HG02588 (cell line): ENCODE measurements at regions not wholly inside any gene's neighbourhood (a gene's known extent, or its start where the extent isn't known, plus 50 kb on each side); places are given as distances from the start of the nearest gene placed in this dataset.

ENCODE experiments used
- ATAC-seq: cut with Tn5 transposase; IDR thresholded peaks from one replicate; pipeline ENCODE4 v1.9.1; 2021; ENCODE audit warnings: mild to moderate bottlenecking, moderate library complexity; ENCODE audit not compliant: unreplicated experiment

DNA sequence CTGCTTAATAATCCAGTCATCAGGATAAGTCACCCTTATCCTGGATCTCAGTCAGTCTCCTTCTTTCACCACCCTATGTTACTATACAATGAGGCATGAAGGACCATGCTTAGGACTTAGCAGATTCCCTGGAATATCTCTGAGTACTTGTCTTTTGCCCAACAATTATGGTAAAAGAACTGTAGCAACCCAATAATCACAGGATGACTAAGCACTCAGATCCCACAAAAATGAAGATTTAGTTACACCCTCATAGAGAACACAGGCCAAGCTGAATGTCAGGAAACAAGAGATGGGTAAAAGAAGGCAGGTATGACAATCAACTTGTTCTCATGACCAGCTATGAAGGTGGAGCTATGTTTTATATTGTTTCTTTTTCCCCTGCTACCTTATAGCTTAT is 91.4 kb downstream of the EDN1 start:
- no peak for ATAC-seq

DNA sequence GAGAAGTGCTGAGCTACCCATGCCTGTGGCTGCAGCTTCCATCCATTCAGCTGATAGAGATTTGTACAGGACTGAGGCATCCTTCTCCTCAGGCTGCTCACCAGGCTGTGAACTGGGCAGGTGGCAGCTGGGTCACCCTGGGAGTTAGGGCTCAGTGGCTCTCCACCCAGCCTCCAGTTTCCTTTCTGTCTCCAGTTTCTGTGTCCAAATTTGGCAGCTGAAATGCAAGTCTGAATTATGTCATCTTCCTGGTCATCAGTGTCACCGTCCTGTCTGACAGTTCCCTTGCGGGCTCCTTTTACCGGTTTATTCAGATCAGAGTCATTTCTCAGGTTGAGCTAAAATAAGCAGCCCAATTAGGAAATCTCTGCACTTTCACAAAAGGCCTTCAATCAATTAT is 93.3 kb downstream of the EDN1 start:
- peak; percentile 86 for ATAC-seq

DNA sequence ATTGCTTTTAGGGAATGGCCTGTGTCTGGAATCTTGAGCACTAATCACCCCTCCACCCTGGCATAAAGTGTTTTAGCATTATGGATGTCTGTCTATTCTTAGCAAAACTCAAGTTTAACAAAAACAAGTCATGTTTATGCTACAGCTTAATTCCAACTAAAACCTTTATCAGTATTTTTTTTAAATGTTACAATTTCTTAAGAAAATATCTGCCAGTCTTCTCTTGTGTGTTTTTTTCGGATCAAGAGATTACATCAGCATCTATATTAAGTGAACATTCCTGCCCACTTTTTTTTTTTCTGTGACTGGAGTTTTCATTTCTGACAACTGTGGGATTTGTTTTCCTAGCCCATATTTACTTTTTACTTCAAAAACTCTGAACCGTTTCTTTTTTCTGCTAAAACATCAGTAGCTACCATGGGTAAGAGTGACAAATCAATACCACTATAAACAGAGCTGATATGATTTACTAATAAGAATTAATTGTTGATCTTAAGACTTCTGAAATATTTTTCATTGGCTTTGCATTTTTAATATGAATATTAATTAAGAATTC is 94.3 kb downstream of the EDN1 start:
- no peak for ATAC-seq

DNA sequence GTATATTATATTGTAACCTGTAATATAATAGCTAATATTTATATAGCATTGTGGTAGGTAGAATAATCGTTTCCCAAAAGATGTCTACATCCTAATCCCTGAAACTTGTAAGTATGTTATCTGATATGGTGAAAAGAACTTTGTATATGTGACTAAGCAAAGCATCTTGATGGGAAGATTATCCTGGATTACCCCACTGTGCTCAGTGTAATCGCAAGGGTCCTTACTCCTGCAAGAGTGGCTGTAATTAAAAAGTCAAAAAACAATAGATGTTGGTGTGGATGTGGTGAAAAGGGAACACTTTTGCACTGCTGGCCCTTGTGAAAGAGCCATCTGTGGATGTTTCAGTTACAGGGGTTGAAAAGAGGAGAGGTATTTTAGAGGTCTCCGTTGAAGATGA is 95.2 kb downstream of the EDN1 start:
- no peak for ATAC-seq

DNA sequence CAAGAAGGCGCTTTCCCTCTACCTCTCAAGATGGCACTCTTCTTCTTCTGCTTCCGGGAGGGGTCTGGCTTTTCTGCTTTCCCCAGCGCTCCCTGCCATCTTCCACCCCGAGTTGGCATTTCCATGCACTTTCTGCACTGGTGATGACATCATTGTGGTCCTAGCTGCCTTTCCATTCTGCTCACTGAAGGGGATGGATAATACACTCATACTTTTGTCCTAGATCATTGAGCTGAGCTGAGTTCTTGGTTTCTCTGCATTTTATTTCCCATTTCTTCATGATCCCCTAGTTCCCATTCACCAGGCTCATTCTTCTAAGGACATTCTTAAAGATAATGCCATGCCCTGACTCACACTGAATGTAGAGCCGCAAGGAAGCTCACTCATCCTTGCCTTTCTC is 96.7 kb downstream of the EDN1 start:
- no peak for ATAC-seq

DNA sequence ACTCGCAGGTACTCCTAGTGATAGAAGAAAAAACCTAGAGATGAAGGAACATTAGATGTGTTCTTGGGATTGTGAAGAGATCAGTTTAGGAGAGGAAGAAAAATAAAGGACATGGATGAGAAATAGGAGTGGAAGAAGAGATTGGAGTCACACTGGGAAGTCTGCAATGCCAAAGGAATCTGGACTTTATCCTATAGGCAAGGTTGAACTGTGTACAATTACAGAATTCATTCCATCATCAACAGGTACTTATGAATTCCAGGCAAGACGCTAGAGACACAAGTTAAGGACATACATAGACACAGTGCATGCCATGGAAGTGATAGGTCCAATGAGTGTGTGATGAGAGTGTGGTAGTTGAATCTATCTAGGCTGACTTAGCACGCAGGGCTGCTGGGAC is 101.3 kb downstream of the EDN1 start:
- no peak for ATAC-seq

DNA sequence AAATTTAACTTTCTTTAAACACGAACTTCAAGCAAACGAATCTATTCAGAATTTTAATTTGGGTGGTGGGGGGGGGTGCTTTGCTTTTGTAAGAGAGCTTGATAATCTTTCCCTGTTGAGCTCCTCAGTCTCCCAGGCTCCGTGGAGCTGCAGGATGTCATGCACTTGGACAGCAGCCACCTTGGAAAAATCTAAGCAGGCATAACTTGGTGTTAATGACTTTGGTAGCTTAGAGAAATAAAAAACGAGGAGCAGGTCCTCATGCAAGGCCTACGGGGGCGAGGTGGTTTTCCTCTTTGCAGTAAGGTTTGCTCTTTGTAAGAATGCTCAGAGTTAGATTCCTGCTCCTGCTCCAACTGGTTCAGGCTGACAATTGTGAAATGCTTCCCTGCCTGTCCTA is 102.3 kb downstream of the EDN1 start:
- no peak for ATAC-seq

DNA sequence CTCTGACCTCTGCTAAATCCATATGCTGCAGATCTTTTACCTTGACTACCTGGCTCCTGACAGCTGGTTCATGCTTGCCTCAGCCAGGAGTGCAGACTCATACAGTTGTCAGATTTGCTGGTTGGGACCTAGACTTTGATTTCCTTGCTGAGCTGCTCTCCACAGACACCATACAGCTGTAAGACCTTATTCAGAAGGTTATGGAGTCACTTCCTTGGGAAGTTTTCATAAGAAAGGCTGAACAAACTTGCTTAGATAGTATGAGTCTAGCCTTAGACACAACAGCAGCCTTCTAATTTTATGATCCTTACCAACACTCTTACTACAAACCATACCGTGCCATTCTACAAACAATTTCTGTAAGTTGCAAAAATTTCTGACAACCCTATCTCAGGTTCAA is 102.9 kb downstream of the EDN1 start:
- no peak for ATAC-seq

DNA sequence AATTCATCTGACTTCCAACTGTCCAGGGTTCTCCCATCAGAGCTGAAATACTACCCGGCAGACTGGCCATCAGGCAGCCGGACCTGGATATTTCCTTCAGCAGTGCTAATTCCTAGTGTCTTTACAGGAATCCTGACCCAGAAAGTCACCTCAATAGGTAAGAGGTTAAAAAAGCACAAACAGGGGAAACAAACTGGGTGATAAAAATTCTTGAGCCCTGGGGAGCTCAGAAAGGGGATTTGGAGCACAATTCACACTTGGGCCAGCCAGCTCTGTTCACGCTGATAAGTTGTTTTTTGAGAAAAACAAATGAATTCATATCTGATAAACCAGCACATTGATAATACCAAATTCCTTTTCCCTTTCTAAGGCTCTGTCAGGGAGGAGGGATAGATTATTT is 104.0 kb downstream of the EDN1 start:
- ATAC-seq: no peak

DNA sequence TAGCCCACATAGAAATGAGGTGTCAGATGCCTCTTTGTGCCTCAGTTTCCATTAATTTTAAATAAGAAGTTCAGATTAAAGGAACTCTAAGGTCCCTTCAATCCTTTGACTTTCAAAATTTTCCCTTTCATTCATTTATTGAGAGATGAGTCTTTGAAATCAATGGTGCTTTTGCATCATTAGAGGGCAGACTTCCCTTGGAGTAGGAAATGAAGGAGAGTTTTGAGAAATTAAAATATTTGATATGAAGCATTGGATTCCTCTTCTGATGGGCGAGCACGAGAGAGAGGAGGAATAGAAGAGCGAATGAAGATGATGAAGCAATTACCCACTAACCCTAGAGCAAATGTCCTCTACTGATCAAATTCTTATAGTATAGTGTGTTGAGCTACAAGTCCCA is 105.7 kb downstream of the EDN1 start:
- ATAC-seq: no peak

DNA sequence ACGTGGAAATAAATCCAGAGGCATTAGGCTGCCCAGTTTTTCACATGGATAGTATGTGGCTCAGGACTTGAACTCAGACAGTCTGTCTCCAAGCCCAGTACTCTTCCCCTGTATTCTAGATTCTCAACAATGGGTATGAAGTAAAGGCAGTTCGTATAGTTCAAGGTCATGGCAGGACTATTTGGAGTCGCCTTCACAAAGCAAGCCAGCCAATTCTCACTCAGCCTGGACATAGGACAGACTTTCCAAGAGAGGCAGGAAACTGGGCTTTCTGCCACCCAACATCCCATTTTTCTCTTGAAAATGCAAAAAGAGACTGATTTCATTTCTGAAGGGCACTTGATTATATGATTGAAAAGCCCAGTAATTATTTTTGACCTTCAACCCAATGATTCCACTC is 111.0 kb downstream of the EDN1 start:
- no peak for ATAC-seq

DNA sequence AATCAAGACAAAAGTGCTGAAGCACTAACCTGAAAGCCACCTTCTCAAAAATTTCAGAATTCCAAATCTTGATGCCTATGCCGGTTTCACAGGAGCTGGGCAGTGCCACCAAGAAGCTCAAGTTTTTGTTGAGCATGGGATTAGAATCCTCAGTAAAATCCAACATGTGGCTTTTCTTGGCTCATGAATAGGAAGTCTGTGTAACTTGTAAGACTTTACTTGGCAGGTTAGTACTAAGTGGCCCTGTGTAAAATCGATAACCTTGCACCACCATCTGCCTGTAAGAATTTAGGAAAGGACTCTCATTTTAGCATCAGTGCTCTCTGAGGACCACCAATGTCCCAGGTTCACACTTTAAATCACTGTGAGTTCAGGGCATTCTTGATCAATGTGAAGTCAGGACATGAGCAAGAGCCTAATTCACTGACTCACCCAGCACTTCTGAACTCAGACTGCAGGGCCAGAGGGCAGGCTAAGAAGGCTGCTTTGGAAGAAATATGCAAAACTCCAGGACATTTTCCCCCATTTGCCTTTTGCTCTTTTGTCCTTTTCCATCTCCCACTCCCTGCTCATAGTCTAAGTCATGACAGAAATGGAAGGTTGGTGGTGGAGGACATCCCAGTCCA is 113.2 kb downstream of the EDN1 start:
- no peak for ATAC-seq

DNA sequence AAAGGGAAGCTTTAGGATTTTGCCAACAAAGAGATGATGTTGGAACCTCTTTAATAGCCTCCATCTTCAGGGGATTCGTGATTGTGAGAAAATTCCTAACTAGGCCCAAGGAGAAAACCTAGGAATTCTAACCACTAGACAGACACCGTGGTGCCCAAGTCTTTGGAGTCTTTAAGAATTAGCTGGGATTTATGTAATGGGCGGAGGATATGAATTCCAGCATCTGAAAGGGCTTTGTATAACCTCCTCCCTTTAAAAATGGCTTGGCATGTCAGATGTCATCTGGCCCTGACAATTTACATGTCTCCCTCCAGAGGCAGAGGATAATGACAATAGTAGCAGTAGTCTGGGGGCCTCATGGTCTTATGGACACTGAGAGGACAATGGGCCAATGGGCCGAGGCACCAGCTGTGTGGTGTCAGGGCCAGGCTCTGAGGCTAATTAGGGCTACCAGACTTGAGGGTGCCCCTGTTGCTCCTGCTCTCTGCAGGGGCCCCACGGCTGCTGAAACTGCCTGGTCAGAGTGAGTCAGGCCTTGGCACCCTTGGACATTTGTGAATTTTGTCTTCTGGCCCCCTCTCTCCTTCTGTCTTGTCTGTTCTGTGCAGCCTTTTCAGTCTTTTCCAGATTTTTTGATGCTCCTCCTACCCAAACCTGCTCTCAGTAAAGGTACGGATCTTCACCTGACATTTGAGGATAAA is 113.9 kb downstream of the EDN1 start:
- no peak for ATAC-seq

DNA sequence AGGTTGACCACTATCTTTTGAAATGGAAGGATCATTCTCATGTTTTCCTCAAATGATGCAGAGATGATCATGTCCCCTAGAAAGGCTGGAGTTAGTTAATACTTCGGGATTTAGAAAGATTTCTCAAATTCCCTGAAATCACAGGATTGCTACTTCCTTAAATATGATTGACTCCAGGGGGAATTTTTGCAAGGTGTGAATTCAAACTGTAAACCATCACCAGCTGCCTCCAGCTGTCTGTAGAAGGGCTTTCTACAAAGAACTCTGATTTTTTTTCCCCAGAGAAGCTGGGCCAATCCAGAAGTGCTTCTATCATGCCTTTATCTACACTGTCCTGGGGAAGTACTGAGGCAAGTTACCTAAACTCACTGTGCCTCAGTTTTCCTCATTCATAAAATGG is 114.5 kb downstream of the EDN1 start:
- no peak for ATAC-seq

DNA sequence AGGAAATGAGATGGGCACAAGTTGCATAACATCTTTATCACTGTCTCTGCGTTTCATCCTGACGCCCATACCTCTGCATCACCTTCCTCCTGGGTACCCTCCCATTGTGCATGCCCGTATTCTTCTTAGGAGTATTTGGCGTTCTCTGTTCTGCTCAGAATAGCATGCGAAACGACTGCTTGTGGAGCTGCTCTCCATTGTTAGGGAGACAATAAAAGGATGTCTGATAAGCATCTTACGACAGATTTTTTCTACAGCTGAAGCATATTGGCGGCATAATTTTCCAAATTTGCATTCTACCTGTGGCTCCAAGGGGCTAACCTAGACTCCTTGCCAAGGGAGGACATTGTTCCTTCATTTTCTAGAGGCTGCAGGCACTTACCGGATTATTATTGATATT is 118.6 kb downstream of the EDN1 start:
- no peak for ATAC-seq

DNA sequence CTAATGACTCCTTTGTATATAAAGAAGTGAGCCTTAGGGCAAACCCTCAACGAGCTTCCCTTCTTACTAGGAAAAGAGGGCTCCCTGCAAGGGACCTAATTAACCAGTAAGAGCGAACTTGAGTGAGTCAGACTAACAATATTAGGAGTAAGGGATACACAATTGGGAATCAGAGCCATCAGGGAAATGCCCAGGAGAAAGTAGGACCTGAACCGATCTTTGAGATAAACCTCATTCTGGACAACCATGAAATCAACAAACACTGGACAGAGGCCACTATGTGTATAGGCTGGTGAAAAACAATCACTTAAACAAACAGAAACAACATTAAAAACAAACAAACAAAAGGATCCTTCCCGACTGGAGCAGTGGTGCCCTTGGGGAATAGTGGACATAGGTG is 120.8 kb downstream of the EDN1 start:
- no peak for ATAC-seq

DNA sequence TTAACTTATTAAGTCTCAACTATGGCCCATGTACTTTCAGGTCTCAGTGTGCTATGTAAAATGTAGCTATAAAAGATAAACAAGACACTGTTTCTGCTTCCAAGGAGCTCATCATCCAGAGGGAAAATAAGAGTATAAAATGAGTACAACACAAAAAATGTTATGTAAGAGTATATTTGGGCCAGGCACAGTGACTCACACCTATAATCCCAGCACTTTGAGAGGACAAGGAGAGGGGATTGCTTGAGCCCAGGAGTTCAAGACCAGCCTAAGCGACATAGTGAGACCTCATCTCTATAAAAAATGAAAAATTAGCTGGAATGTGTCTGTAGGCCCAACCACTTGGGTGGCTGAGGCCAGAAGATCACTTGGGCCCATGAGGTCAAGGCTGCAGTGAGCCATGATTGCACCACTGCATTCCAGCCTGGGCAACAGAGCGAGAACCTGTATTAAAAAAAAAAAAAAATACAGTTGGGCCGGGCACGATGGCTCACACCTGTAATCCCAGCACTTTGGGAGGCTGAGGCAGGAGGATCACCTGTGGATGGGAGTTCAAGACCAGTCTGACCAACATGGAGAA is 124.0 kb downstream of the EDN1 start:
- ATAC-seq: no peak

DNA sequence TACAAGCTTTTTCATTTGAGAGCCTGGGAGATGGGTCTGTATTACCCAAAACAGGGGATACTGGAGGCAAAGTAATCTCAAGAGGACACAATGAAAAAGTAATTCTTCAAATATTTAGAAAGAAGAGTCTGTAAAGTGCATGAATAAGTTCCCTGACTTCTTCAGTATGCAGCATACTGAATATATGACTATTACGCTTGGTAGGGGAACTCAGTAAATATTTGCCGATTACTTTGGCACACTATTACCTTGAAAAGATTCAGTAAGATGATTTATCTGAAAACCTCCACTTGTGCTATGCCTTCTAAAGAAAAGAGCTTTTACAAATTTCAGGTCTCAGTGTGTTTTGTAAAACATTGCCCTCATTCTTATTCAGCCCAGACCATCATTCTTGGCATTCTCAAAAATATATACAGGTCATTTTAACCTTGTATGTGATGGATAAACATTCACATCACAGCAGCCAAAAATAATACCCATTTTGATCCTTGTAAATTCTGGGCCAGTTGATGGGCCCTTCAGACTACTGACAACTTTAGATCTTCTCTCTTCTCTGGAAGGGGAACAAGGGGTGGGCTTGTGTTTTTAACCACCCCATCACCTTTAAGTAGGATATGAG is 125.9 kb downstream of the EDN1 start:
- no peak for ATAC-seq

DNA sequence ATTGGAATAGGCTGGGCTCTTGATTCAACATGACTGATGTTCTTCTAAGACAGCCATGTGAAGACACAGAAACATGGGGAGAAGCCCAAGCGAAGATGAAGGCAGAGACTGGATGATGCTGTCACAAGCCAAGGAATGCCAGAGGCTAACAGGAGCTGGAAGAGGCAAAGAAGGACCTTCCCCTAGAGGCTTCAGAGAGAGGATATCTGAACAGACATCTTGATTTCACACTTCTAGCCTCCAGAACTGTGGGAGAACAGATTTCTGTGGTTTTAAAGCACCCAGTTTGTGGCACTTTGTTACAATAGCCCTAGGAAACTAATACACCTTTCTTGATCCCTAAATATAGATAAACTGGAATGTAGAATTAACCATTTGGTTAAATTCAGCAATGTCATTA is 127.0 kb downstream of the EDN1 start:
- no peak for ATAC-seq

DNA sequence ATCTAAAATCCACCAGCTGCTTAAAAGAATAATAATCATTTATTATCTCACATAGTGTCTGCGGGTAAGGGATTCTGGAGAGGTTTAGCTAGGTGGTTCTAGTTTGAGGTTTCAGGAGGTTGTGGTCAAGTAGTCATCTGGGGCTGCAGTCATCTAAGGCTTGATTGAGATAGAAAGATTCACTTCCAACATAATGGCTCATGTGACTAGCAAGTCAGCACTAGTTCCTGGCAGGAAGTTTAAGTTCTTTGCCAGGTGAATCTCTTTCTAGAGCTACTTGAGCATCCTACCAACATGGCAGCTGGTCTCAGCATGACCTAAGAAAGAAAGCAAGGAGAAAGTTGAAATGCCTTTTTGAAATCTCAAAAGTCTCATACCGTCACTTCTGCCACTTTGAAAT is 128.8 kb downstream of the EDN1 start:
- no peak for ATAC-seq

DNA sequence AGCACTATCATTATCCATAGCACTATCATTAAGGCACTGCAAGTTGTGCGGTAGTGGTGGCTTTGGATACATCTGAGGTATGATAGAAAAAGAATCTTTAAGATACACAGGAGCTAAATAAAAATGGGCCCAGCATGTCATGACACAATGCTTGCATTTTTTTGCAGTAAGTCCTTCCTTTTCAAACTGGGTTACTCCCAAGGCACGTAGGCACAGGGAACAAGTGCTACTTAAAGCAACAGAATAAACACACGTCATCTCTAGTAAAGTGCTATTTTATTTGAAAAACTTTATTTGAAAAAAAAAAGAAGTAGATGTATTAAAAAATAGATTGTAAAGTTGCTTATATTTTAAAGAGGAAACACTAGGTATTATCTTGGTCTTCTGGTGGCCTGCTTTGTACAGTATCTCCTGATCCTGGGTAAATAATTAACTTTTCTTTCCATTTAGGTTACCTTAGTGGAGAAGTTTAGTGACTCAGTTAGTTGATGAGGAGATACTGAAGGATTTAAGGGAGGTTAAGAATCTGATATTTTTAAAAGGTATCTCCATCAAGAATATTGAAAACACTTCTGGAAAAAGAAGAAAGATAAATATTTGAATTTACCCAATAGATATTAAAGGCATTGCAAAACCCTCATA is 129.6 kb downstream of the EDN1 start:
- no peak for ATAC-seq
